ENCODE measurements at regions not wholly inside any gene's neighbourhood (a gene's known extent, or its start where the extent isn't known, plus 50 kb on each side); places are given as distances from the start of the nearest gene placed in this dataset.
A peak's percentile ranks its signal among the peaks of the same experiment; 100 is the strongest.

GRCh38 chr9:27763831-27764230, 190.6 kb upstream of the C9orf72 start:
- in situ Hi-C loops (cut with MboI) (no loop called here), intact Hi-C loops (cut with micrococcal nuclease; ENCODE audit: unreplicated experiment) (no loop called here)
- RAD21 ChIA-PET (ENCODE audit: unreplicated experiment) = interaction anchor here (0.8 to 1.4 kb wide), 4 partner anchors 28 to 310 kb away, joined by 3 to 5 read pairs (median 3); no protein-coding TSS in a partner anchor
- POLR2A ChIA-PET = interaction anchor here (1.0 kb wide), 1 partner anchor 76 kb away, joined by 3 read pairs; no protein-coding TSS in a partner anchor
- H3K9ac ChIP-seq (ENCODE audit: control insufficient read depth, insufficient read depth, low read length) = no peak overlapping the region
- no TSS peak for BruUV-seq (replicated peaks)
- H3K4me1 ChIP-seq (ENCODE audit: control insufficient read depth, insufficient read depth, low read length) = no peaks in the 10 kb centered on the region
- CTCF ChIA-PET = interaction anchor here (1.8 kb wide), 1 partner anchor 39 kb away, joined by 4 read pairs; no protein-coding TSS in a partner anchor
- H3K27ac ChIP-seq (ENCODE audit: control insufficient read depth, insufficient read depth) = no peak overlapping the region
- 55% methylated on average over 7 of the region's 7 CpGs for WGBS (ENCODE audit: insufficient coverage, insufficient replicate concordance, low lambda C conversion rate, missing lambda C conversion rate)
- no peaks in the 10 kb centered on the region for H3K27me3 ChIP-seq (replicated peaks in 1 of 2; ENCODE audit: control insufficient read depth in 2 of 2, insufficient read depth in 2 of 2, low read length in 1 of 2)
- FAIRE-seq (no peak), DNase-seq (ENCODE audit: low read depth, low spot score) (no peak), ATAC-seq (peak; percentile 92)
- H3K36me3 ChIP-seq (ENCODE audit: control insufficient read depth in 2 of 2, insufficient read depth in 2 of 2, low read length in 1 of 2) = no peaks in the 10 kb centered on the region
- no peaks in the 10 kb centered on the region for H3K79me2 ChIP-seq (ENCODE audit: control insufficient read depth, insufficient read depth, low read length)
- no peaks in the 10 kb centered on the region for H4K20me1 ChIP-seq (ENCODE audit: control insufficient read depth, insufficient read depth)
- no peaks in the 10 kb centered on the region for H3K9me3 ChIP-seq (replicated peaks; ENCODE audit: control insufficient read depth, insufficient read depth, low read length)
- no peak overlapping the region for H2AFZ ChIP-seq (ENCODE audit: control insufficient read depth, low read depth, low read length)
- no peak overlapping the region for H3K4me2 ChIP-seq (ENCODE audit: control insufficient read depth, insufficient read depth)
- no peak overlapping the region for H3K4me3 ChIP-seq
- SMC1A ChIA-PET (ENCODE audit: uncharacterized antibody, unreplicated experiment) = interaction anchor here (0.6 to 2.0 kb wide), 8 partner anchors 20 to 59 kb away, joined by 3 to 10 read pairs (median 4); no protein-coding TSS in a partner anchor
- TF ChIP-seq POLR2AphosphoS2 (IDR thresholded peaks at IDR 0.05; ENCODE audit: low read depth, low read length) = no peak
- no peak for TF ChIP-seq TBL1XR1 (IDR thresholded peaks at IDR 0.05; ENCODE audit: low read depth, low read length)
- peak; percentile 96 for TF ChIP-seq NR2F1 (conservative IDR thresholded peaks at IDR 0.05)
- no peak for TF ChIP-seq SRF (IDR thresholded peaks at IDR 0.05; ENCODE audit: low read depth in 2 of 2, low read length in 2 of 2)
- no peak for TF ChIP-seq CHD4 (IDR thresholded peaks at IDR 0.05)
- no peak for TF ChIP-seq PKNOX1 (IDR thresholded peaks at IDR 0.05)
- no peak for TF ChIP-seq ZBTB4 (CRISPR knock-in tag; IDR thresholded peaks at IDR 0.05)
- TF ChIP-seq ATF7 (IDR thresholded peaks at IDR 0.05; ENCODE audit: low read depth) = peak; percentile 39; the same call in 1 of the 2 replicates
- no peak for TF ChIP-seq ZBED1 (IDR thresholded peaks at IDR 0.05; ENCODE audit: borderline replicate concordance)
- no peak for TF ChIP-seq HCFC1 (IDR thresholded peaks at IDR 0.05; ENCODE audit: low read length)
- no peak for TF ChIP-seq CEBPB (IDR thresholded peaks at IDR 0.05; ENCODE audit: borderline replicate concordance in 1 of 2, low read depth in 2 of 2, low read length in 2 of 2)
- TF ChIP-seq E2F8 (IDR thresholded peaks at IDR 0.05; ENCODE audit: low read depth, partially characterized antibody) = no peak
- no peak for TF ChIP-seq CBFB (IDR thresholded peaks at IDR 0.05; ENCODE audit: low read depth)
- no peak for TF ChIP-seq SREBF1 (IDR thresholded peaks at IDR 0.05; ENCODE audit: low read length)
- peak; percentile 80 for TF ChIP-seq DPF2 (IDR thresholded peaks at IDR 0.05)
- TF ChIP-seq MYB (IDR thresholded peaks at IDR 0.05; ENCODE audit: borderline replicate concordance, low read depth, low read length) = no peak
